GM23338 (cell line): ENCODE measurements at regions not wholly inside any gene's neighbourhood (a gene's known extent, or its start where the extent isn't known, plus 50 kb on each side); places are given as distances from the start of the nearest gene placed in this dataset.
"Not testable (repeated sequence)": the region's sequence is repeated elsewhere in the genome, so short reads cannot be mapped to it uniquely, and the experiment has no call there.

Source experiments
- CREB1 ChIP-seq: fragments of 250-450 bp; sonication (Bioruptor Pico); IDR thresholded peaks from 2 replicates; pipeline ENCODE4 v1.5.0; 2020; ENCODE audit warnings: low read depth, mild to moderate bottlenecking, moderate library complexity
- CTCF ChIP-seq, 2 experiments: fragments of 200-600 bp in 1 of 2; sonication (generic) in 1 of 2; conservative IDR thresholded peaks; 2 replicates each; pipeline versions ENCODE4 v1.5.1 to v1.6.1; 2016 to 2017; ENCODE audit warnings: antibody characterized with exemption in 2 of 2, low read depth in 2 of 2, mild to moderate bottlenecking in 2 of 2, moderate library complexity in 1 of 2
- EZH2 ChIP-seq: fragments of 200-600 bp; sonication (generic); IDR thresholded peaks from one replicate; pipeline ENCODE4 v1.8.0; 2017; ENCODE audit warnings: antibody characterized with exemption, mild to moderate bottlenecking, low read depth; ENCODE audit not compliant: unreplicated experiment
- EZH2phosphoT487 ChIP-seq: fragments of 200-600 bp; sonication (generic); IDR thresholded peaks from one replicate; pipeline ENCODE4 v1.8.1; 2018; ENCODE audit warnings: antibody characterized with exemption; ENCODE audit not compliant: unreplicated experiment
- JUNB ChIP-seq: IDR thresholded peaks from one replicate; pipeline ENCODE4 v1.6.1; 2016; ENCODE audit warnings: antibody characterized with exemption; ENCODE audit not compliant: unreplicated experiment
- POLR2AphosphoS5 ChIP-seq: IDR thresholded peaks from 2 replicates; pipeline ENCODE4 v1.6.1; 2016; ENCODE audit warnings: antibody characterized with exemption, low read depth
- REST ChIP-seq: IDR thresholded peaks from one replicate; pipeline ENCODE4 v1.6.1; 2018; ENCODE audit warnings: antibody characterized with exemption; ENCODE audit not compliant: unreplicated experiment

GRCh38 chr7:76736724-76737123, 109.6 kb upstream of the POMZP3 start:
- TF ChIP-seq CTCF (conservative IDR thresholded peaks at IDR 0.05; ENCODE audit: low read depth in 2 of 2); CREB1 (CRISPR knock-in tag); EZH2; JUNB; EZH2phosphoT487; POLR2AphosphoS5; REST: not testable (repeated sequence)
